ENCODE measurements at regions not wholly inside any gene's neighbourhood (a gene's known extent, or its start where the extent isn't known, plus 50 kb on each side); places are given as distances from the start of the nearest gene placed in this dataset.

GRCh38 chr1:115204513-115204912, 115.2 kb upstream of the TSPAN2 start:
- no peak for DNase-seq (ENCODE audit: low spot score)

- DNase-seq (ENCODE audit: low spot score): no peak
Observed at GRCh38 chr1:115203287-115203686, 114.0 kb upstream of the TSPAN2 start.

- no peak for DNase-seq (ENCODE audit: low spot score)
Observed at GRCh38 chr1:115201598-115201997, 112.3 kb upstream of the TSPAN2 start.

- no peak for DNase-seq (ENCODE audit: low spot score)
Observed at GRCh38 chr1:115199416-115200132, 110.3 kb upstream of the TSPAN2 start.

- DNase-seq (ENCODE audit: low spot score): no peak
Observed at GRCh38 chr1:115198938-115199337, 109.6 kb upstream of the TSPAN2 start.

- DNase-seq (ENCODE audit: low spot score): no peak
Observed at GRCh38 chr1:115196296-115196695, 107.0 kb upstream of the TSPAN2 start.

GRCh38 chr1:115194506-115194905, 105.2 kb upstream of the TSPAN2 start:
- DNase-seq (ENCODE audit: low spot score): no peak

GRCh38 chr1:115193046-115193828, 103.9 kb upstream of the TSPAN2 start:
- DNase-seq (ENCODE audit: low spot score): no peak

- no peak for DNase-seq (ENCODE audit: low spot score)
Observed at GRCh38 chr1:115192200-115192767, 103.0 kb upstream of the TSPAN2 start.

GRCh38 chr1:115191691-115192090, 102.4 kb upstream of the TSPAN2 start:
- no peak for DNase-seq (ENCODE audit: low spot score)

GRCh38 chr1:115190540-115191170, 101.4 kb upstream of the TSPAN2 start:
- DNase-seq (ENCODE audit: low spot score): no peak

GRCh38 chr1:115189814-115190539, 100.7 kb upstream of the TSPAN2 start:
- DNase-seq (ENCODE audit: low spot score): no peak

- no peak for DNase-seq (ENCODE audit: low spot score)
Observed at GRCh38 chr1:115188680-115189395, 99.5 kb upstream of the TSPAN2 start.

GRCh38 chr1:115186711-115187265, 97.5 kb upstream of the TSPAN2 start:
- peak; percentile 61 for DNase-seq (ENCODE audit: low spot score)

- DNase-seq (ENCODE audit: low spot score): no peak
Observed at GRCh38 chr1:115185336-115185735, 96.0 kb upstream of the TSPAN2 start.

- no peak for DNase-seq (ENCODE audit: low spot score)
Observed at GRCh38 chr1:115184951-115185331, 95.6 kb upstream of the TSPAN2 start.

GRCh38 chr1:115184260-115184950, 95.1 kb upstream of the TSPAN2 start:
- DNase-seq (ENCODE audit: low spot score): no peak

- peak; percentile 15 for DNase-seq (ENCODE audit: low spot score)
Observed at GRCh38 chr1:115183721-115184259, 94.5 kb upstream of the TSPAN2 start.

- no peak for DNase-seq (ENCODE audit: low spot score)
Observed at GRCh38 chr1:115183158-115183557, 93.9 kb upstream of the TSPAN2 start.

All from globus pallidus (tissue), 1 donor.